HCT116 (cell line): ENCODE measurements at regions not wholly inside any gene's neighbourhood (a gene's known extent, or its start where the extent isn't known, plus 50 kb on each side); places are given as distances from the start of the nearest gene placed in this dataset.

Experiments
- ATAC-seq: fragments of 200-7000 bp; cut with Tn5 transposase; 2 replicates; pipeline ENCODE4 v1.9.1; 2020; ENCODE audit warnings: mild to moderate bottlenecking, moderate library complexity
- BruUV-seq: library from RNA; stranded (reverse); fragments of 400-500 nt; replicated peaks from 2 replicates; lab custom pipeline; 2021; lab: Mats Ljungman, UMichigan
- CTCF ChIA-PET: fragments of 300-600 bp; sonication (Branson Sonifier 250); formaldehyde crosslinking; loops from one replicate; lab custom pipeline; 2021; ENCODE audit warnings: antibody characterized with exemption; lab: Charles Lee
- POLR2A ChIA-PET: fragments of 300-600, 350-600 bp; sonication (Branson Sonifier 250); formaldehyde crosslinking; loops from one replicate; lab custom pipeline; 2021; ENCODE audit warnings: antibody characterized with exemption; lab: Charles Lee
- RAD21 ChIA-PET, 2 experiments: fragments of 300-600 bp; sonication (Branson Sonifier 250); formaldehyde crosslinking; loops; one replicate each; lab custom pipeline; 2023; ENCODE audit warnings: low total read pairs in 2 of 2; ENCODE audit not compliant: uncharacterized antibody in 2 of 2, unreplicated experiment in 2 of 2, low non-redundant PET in 1 of 2; lab: Charles Lee
- DNase-seq: peaks from one replicate; pipeline ENCODE4 v3.0.0-alpha.2; 2010; ENCODE audit warnings: low read depth, low spot score
- H2AFZ ChIP-seq: fragments of 200-600 bp; shearing (Covaris generic), sonication (generic); 2 replicates; pipeline ENCODE4 v1.6.1; 2017; ENCODE audit warnings: low read depth, mixed run types, mixed read lengths, antibody characterized with exemption, low read length; ENCODE audit not compliant: poor library complexity, severe bottlenecking
- H3K27ac ChIP-seq: 2 replicates; pipeline ENCODE4 v1.5.1; 2012; ENCODE audit warnings: low read depth, low read length
- H3K27me3 ChIP-seq: fragments of 200-600 bp; sonication (generic); 2 replicates; pipeline ENCODE4 v1.6.1; 2016; ENCODE audit warnings: mixed run types, low read length, mixed read lengths; ENCODE audit not compliant: insufficient read depth
- H3K36me3 ChIP-seq, 2 experiments: fragments of 200-500 bp in 1 of 2; fragments of 200-600 bp in 1 of 2; sonication (Bioruptor generic) in 1 of 2; sonication (generic) in 1 of 2; 2 replicates each; pipeline versions ENCODE4 v1.5.1 to v1.6.1; 2014 to 2016; ENCODE audit warnings: low read length in 2 of 2, inconsistent platforms in 1 of 2, mixed read lengths in 1 of 2, mixed run types in 1 of 2; ENCODE audit not compliant: insufficient read depth in 2 of 2, control insufficient read depth in 1 of 2
- H3K4me1 ChIP-seq, 2 experiments: fragments of 200-600 bp in 1 of 2; sonication (generic) in 1 of 2; 2 replicates each; pipeline versions ENCODE4 v1.5.1 to v1.6.1; 2012 to 2017; ENCODE audit warnings: low read length in 2 of 2, inconsistent platforms in 1 of 2, mild to moderate bottlenecking in 1 of 2, mixed read lengths in 1 of 2, mixed run types in 1 of 2, moderate library complexity in 1 of 2; ENCODE audit not compliant: insufficient read depth in 2 of 2, control insufficient read depth in 1 of 2
- H3K4me2 ChIP-seq: fragments of 200-600 bp; sonication (generic); 2 replicates; pipeline ENCODE4 v1.6.1; 2017; ENCODE audit warnings: mixed run types, low read length, mixed read lengths
- H3K4me3 ChIP-seq, 2 experiments: fragments of 200-600 bp in 1 of 2; sonication (generic) in 1 of 2; replicated peaks in 1 of 2; 2 replicates each; pipeline ENCODE4 v1.5.1; 2011 to 2016; ENCODE audit warnings: low read length in 2 of 2, control low read depth in 1 of 2, low read depth in 1 of 2, mild to moderate bottlenecking in 1 of 2, mixed read lengths in 1 of 2, mixed run types in 1 of 2
- H3K79me2 ChIP-seq: fragments of 200-600 bp; sonication (generic); 2 replicates; pipeline ENCODE4 v1.6.1; 2017; ENCODE audit warnings: mild to moderate bottlenecking, mixed run types, low read length, moderate library complexity, mixed read lengths; ENCODE audit not compliant: insufficient read depth
- H3K9ac ChIP-seq: fragments of 200-600 bp; sonication (generic); 2 replicates; pipeline ENCODE4 v1.6.1; 2016; ENCODE audit warnings: low read length, mixed read lengths
- H3K9me2 ChIP-seq: fragments of 200-600 bp; sonication (generic), shearing (Covaris generic); 2 replicates; pipeline ENCODE4 v1.6.1; 2017; ENCODE audit warnings: mixed run types, mild to moderate bottlenecking, moderate library complexity; ENCODE audit not compliant: insufficient read depth
- H3K9me3 ChIP-seq, 2 experiments: fragments of 200-500 bp in 1 of 2; fragments of 200-600 bp in 1 of 2; sonication (Bioruptor generic) in 1 of 2; sonication (generic) in 1 of 2; 2 replicates each; pipeline ENCODE4 v1.6.1; 2014 to 2017; ENCODE audit warnings: low read length in 2 of 2, mixed read lengths in 2 of 2, inconsistent platforms in 1 of 2, low read depth in 1 of 2, mild to moderate bottlenecking in 1 of 2, mixed run types in 1 of 2, moderate library complexity in 1 of 2; ENCODE audit not compliant: control insufficient read depth in 1 of 2, insufficient read depth in 1 of 2
- H4K20me1 ChIP-seq: fragments of 200-600 bp; sonication (generic), shearing (Covaris generic); 2 replicates; pipeline ENCODE4 v1.6.1; 2017; ENCODE audit warnings: mixed run types, mild to moderate bottlenecking, moderate library complexity; ENCODE audit not compliant: insufficient read depth
- CBX3 ChIP-seq: IDR thresholded peaks from 2 replicates; pipeline ENCODE4 v1.6.1; 2012; ENCODE audit warnings: low read depth
- CEBPB ChIP-seq: IDR thresholded peaks from 2 replicates; pipeline ENCODE4 v1.6.1; 2012; ENCODE audit warnings: low read depth
- EGR1 ChIP-seq: IDR thresholded peaks from 2 replicates; pipeline ENCODE4 v1.6.1; 2012; ENCODE audit warnings: low read depth
- EZH2 ChIP-seq: fragments of 200-600 bp; sonication (generic); IDR thresholded peaks from 2 replicates; pipeline ENCODE4 v1.6.1; 2017; ENCODE audit warnings: antibody characterized with exemption, mixed run types
- EZH2phosphoT487 ChIP-seq: fragments of 200-600 bp; IDR thresholded peaks from 2 replicates; pipeline ENCODE4 v1.6.1; 2018; ENCODE audit warnings: antibody characterized with exemption, borderline replicate concordance
- FOSL1 ChIP-seq: IDR thresholded peaks from 2 replicates; pipeline ENCODE4 v1.6.1; 2012; ENCODE audit warnings: low read depth
- JUND ChIP-seq: IDR thresholded peaks from 2 replicates; pipeline ENCODE4 v1.6.1; 2012
- MAX ChIP-seq: IDR thresholded peaks from 2 replicates; pipeline ENCODE4 v1.6.1; 2012
- POLR2A ChIP-seq: IDR thresholded peaks from 2 replicates; pipeline ENCODE4 v1.7.0; 2011; ENCODE audit warnings: borderline replicate concordance; ENCODE audit not compliant: insufficient read depth, insufficient read length; ENCODE audit errors: extremely low read depth
- POLR2AphosphoS5 ChIP-seq: IDR thresholded peaks from 2 replicates; pipeline ENCODE4 v1.6.1; 2011; ENCODE audit warnings: mild to moderate bottlenecking, low read depth, low read length, moderate library complexity
- RAD21 ChIP-seq: IDR thresholded peaks from 2 replicates; pipeline ENCODE4 v1.6.1; 2012; ENCODE audit warnings: low read depth, mild to moderate bottlenecking
- SIN3A ChIP-seq: IDR thresholded peaks from 2 replicates; pipeline ENCODE4 v1.6.1; 2012; ENCODE audit warnings: low read depth
- SP1 ChIP-seq: IDR thresholded peaks from 2 replicates; pipeline ENCODE4 v1.6.1; 2012; ENCODE audit warnings: low read depth
- SRF ChIP-seq: IDR thresholded peaks from 2 replicates; pipeline ENCODE4 v1.6.1; 2012; ENCODE audit warnings: low read depth
- YY1 ChIP-seq: IDR thresholded peaks from 2 replicates; pipeline ENCODE4 v1.6.1; 2011; ENCODE audit warnings: low read length, low read depth, moderate library complexity, mild to moderate bottlenecking; ENCODE audit not compliant: insufficient replicate concordance; ENCODE audit errors: extremely low read depth
- ZFX ChIP-seq: fragments of 450-650 bp; IDR thresholded peaks from 2 replicates; pipeline ENCODE4 v1.6.1; 2017
- ZNF274 ChIP-seq: fragments of 200-500 bp; sonication (Bioruptor generic); IDR thresholded peaks from 2 replicates; pipeline ENCODE4 v1.6.1; 2014; ENCODE audit warnings: mild to moderate bottlenecking, low read depth, low read length, inconsistent platforms
- intact Hi-C: fragments of 100-400 bp; cut with micrococcal nuclease; formaldehyde crosslinking; loops from 2 replicates; pipeline ENCODE4 v1.10.0; 2022
- TF ChIP-seq, protein P1 (sequence below), 3 experiments: fragments of 200-600 bp in 1 of 3; sonication (generic) in 1 of 3; IDR thresholded peaks in 2 of 3; conservative IDR thresholded peaks in 1 of 3; 2 replicates each; pipeline ENCODE4 v1.5.1; 2012 to 2017; ENCODE audit warnings: low read depth in 2 of 3, low read length in 2 of 3, antibody characterized with exemption in 1 of 3, borderline replicate concordance in 1 of 3, control low read depth in 1 of 3, mild to moderate bottlenecking in 1 of 3, mixed read lengths in 1 of 3, mixed run types in 1 of 3, moderate library complexity in 1 of 3; ENCODE audit not compliant: insufficient read depth in 1 of 3
- TF ChIP-seq, protein P2 (sequence below): IDR thresholded peaks from 2 replicates; pipeline ENCODE4 v1.6.1; 2012
- TF ChIP-seq, protein P3 (sequence below): IDR thresholded peaks from 2 replicates; pipeline ENCODE4 v1.6.1; 2011; ENCODE audit warnings: mild to moderate bottlenecking, low read length, moderate library complexity; ENCODE audit not compliant: insufficient replicate concordance; ENCODE audit errors: extremely low read depth

DNA sequence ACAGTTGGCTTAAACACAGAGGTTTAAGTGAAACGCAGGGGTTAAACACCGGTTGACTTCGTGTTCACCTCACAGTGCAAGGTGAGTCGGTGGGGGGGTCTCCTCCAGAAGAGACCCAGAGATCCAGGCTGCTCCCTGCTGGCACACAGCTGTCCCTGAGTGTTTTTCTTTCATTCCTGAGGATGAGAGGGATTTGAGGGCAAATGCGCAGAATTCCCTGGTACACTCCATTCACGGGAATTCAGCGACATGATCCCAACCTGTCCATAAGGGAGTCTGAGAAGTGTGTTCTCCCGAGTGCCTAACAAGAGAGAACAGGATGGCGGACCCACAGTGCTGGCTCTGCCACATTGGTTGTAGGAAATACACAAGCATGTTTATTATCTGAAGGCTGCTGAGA lies 107.2 kb upstream of the ESRRB start:
- no peaks in the 10 kb centered on the region for H3K36me3 ChIP-seq
- H3K4me3 ChIP-seq: no peak overlapping the region
- H4K20me1 ChIP-seq: no peaks in the 10 kb centered on the region
- peaks cover 13% of the 10 kb centered on the region; the same call in 1 of the 2 replicates for H3K27me3 ChIP-seq
- H2AFZ ChIP-seq: no peak overlapping the region
- no peak overlapping the region for H3K9ac ChIP-seq
- ChIA-PET RAD21 (no interaction called here), POLR2A (no interaction called here), CTCF (no interaction called here)
- DNase-seq (no peak), ATAC-seq (no peak)
- H3K4me1 ChIP-seq: no peaks in the 10 kb centered on the region
- no peak overlapping the region for H3K4me2 ChIP-seq
- no TSS peak for BruUV-seq
- TF ChIP-seq EGR1: no peak
- TF ChIP-seq RAD21: no peak
- no peak for TF ChIP-seq MAX
- TF ChIP-seq, protein P1, sequence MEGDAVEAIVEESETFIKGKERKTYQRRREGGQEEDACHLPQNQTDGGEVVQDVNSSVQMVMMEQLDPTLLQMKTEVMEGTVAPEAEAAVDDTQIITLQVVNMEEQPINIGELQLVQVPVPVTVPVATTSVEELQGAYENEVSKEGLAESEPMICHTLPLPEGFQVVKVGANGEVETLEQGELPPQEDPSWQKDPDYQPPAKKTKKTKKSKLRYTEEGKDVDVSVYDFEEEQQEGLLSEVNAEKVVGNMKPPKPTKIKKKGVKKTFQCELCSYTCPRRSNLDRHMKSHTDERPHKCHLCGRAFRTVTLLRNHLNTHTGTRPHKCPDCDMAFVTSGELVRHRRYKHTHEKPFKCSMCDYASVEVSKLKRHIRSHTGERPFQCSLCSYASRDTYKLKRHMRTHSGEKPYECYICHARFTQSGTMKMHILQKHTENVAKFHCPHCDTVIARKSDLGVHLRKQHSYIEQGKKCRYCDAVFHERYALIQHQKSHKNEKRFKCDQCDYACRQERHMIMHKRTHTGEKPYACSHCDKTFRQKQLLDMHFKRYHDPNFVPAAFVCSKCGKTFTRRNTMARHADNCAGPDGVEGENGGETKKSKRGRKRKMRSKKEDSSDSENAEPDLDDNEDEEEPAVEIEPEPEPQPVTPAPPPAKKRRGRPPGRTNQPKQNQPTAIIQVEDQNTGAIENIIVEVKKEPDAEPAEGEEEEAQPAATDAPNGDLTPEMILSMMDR (IDR thresholded peaks at IDR 0.05 in 2 of 3, conservative IDR thresholded peaks at IDR 0.05 in 1 of 3; ENCODE audit: borderline replicate concordance in 1 of 3, insufficient read depth in 1 of 3, low read depth in 2 of 3, low read length in 2 of 3): no peak
- TF ChIP-seq SRF: no peak
- no peak for TF ChIP-seq EZH2phosphoT487
- no peak for TF ChIP-seq EZH2
- TF ChIP-seq YY1: no peak
- TF ChIP-seq JUND: no peak
- TF ChIP-seq, protein P2, sequence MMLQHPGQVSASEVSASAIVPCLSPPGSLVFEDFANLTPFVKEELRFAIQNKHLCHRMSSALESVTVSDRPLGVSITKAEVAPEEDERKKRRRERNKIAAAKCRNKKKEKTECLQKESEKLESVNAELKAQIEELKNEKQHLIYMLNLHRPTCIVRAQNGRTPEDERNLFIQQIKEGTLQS: no peak
- no peak for TF ChIP-seq ZNF274
- no peak for TF ChIP-seq CBX3
- TF ChIP-seq SP1: no peak
- TF ChIP-seq CEBPB: no peak
- TF ChIP-seq ZFX: no peak
- TF ChIP-seq FOSL1: no peak
- TF ChIP-seq SIN3A: no peak
- TF ChIP-seq, protein P3, sequence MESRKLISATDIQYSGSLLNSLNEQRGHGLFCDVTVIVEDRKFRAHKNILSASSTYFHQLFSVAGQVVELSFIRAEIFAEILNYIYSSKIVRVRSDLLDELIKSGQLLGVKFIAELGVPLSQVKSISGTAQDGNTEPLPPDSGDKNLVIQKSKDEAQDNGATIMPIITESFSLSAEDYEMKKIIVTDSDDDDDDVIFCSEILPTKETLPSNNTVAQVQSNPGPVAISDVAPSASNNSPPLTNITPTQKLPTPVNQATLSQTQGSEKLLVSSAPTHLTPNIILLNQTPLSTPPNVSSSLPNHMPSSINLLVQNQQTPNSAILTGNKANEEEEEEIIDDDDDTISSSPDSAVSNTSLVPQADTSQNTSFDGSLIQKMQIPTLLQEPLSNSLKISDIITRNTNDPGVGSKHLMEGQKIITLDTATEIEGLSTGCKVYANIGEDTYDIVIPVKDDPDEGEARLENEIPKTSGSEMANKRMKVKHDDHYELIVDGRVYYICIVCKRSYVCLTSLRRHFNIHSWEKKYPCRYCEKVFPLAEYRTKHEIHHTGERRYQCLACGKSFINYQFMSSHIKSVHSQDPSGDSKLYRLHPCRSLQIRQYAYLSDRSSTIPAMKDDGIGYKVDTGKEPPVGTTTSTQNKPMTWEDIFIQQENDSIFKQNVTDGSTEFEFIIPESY: no peak
- no peak for TF ChIP-seq POLR2AphosphoS5
- no peak for TF ChIP-seq POLR2A
- H3K9me3 ChIP-seq: no peaks in the 10 kb centered on the region
- intact Hi-C loops: no loop called here
- H3K79me2 ChIP-seq: no peaks in the 10 kb centered on the region
- H3K9me2 ChIP-seq: no peaks in the 10 kb centered on the region
- no peak overlapping the region for H3K27ac ChIP-seq
